Endodermal cell (in vitro differentiated cells): ENCODE measurements at regions not wholly inside any gene's neighbourhood (a gene's known extent, or its start where the extent isn't known, plus 50 kb on each side); places are given as distances from the start of the nearest gene placed in this dataset.
"Not testable (repeated sequence)": the region's sequence is repeated elsewhere in the genome, so short reads cannot be mapped to it uniquely, and the experiment has no call there.

Experiments
- DNase-seq: peaks from one replicate; pipeline ENCODE4 v3.0.0-alpha.2; 2017
- H3K27ac ChIP-seq: 2 replicates; pipeline ENCODE4 v1.5.1; 2013; ENCODE audit warnings: mild to moderate bottlenecking, low read depth, low read length, moderate library complexity
- H3K27me3 ChIP-seq: 2 replicates; pipeline ENCODE4 v1.6.1; 2013; ENCODE audit warnings: mild to moderate bottlenecking, low read length, moderate library complexity; ENCODE audit not compliant: insufficient read depth, control insufficient read depth, poor library complexity, severe bottlenecking
- H3K36me3 ChIP-seq: 2 replicates; pipeline ENCODE4 v1.7.0; 2013; ENCODE audit warnings: mild to moderate bottlenecking, low read length, moderate library complexity; ENCODE audit not compliant: control insufficient read depth, insufficient read depth
- H3K4me1 ChIP-seq: one replicate; pipeline ENCODE4 v1.7.0; 2013; ENCODE audit warnings: low read length; ENCODE audit not compliant: control insufficient read depth, insufficient read depth
- H3K4me3 ChIP-seq: 2 replicates; pipeline ENCODE4 v1.5.1; 2013; ENCODE audit warnings: mild to moderate bottlenecking, low read length, moderate library complexity
- H3K9ac ChIP-seq: 2 replicates; pipeline ENCODE4 v1.6.1; 2013; ENCODE audit warnings: mild to moderate bottlenecking, low read length, moderate library complexity; ENCODE audit not compliant: poor library complexity, severe bottlenecking; ENCODE audit errors: extremely low read depth
- H3K9me3 ChIP-seq: 2 replicates; pipeline ENCODE4 v1.6.1; 2013; ENCODE audit warnings: mild to moderate bottlenecking, low read length, moderate library complexity; ENCODE audit not compliant: control insufficient read depth
- H3K27ac Mint-ChIP-seq: 2 replicates; pipeline ENCODE4 v1.8.0; 2020; ENCODE audit warnings: mixed read lengths
- H3K27me3 Mint-ChIP-seq: 2 replicates; pipeline ENCODE4 v1.8.0; 2021; ENCODE audit warnings: mild to moderate bottlenecking, mixed read lengths; ENCODE audit not compliant: insufficient read depth
- H3K36me3 Mint-ChIP-seq: 2 replicates; pipeline ENCODE4 v1.8.0; 2020; ENCODE audit warnings: low read depth, mixed read lengths
- H3K4me1 Mint-ChIP-seq: 2 replicates; pipeline ENCODE4 v1.8.0; 2020; ENCODE audit warnings: mixed read lengths
- H3K4me3 Mint-ChIP-seq: 2 replicates; pipeline ENCODE4 v1.8.0; 2020; ENCODE audit warnings: mild to moderate bottlenecking, moderate library complexity, mixed read lengths
- H3K9me3 Mint-ChIP-seq: 2 replicates; pipeline ENCODE4 v1.8.0; 2020; ENCODE audit warnings: mild to moderate bottlenecking, mixed read lengths
- CTCF ChIP-seq: fragments of 200-600 bp; sonication (generic); conservative IDR thresholded peaks from 2 replicates; pipeline ENCODE4 v1.5.0; 2021; ENCODE audit warnings: antibody characterized with exemption, mild to moderate bottlenecking
- WGBS, 2 experiments: methylation state at CpG; one replicate each; pipeline versions ENCODE4 v1.1.5 to v1.1.7; 2013; ENCODE audit warnings: missing lambda C conversion rate in 2 of 2, mixed read lengths in 1 of 2; ENCODE audit not compliant: insufficient coverage in 1 of 2, insufficient read length in 1 of 2; 5-methylcytosine and 5-hydroxymethylcytosine counted together

GRCh38 chr2:65901756-65902155 is 469.4 kb upstream of the SPRED2 start:
- no peaks in the 10 kb centered on the region for H3K27me3 ChIP-seq
- no peak for DNase-seq
- no peak overlapping the region for H3K27ac ChIP-seq
- H3K9me3 ChIP-seq, result no peaks in the 10 kb centered on the region
- no peaks in the 10 kb centered on the region for H3K36me3 Mint-ChIP-seq
- H3K9ac ChIP-seq, result no peak overlapping the region
- H3K36me3 ChIP-seq, result no peaks in the 10 kb centered on the region
- no peak overlapping the region for H3K4me3 Mint-ChIP-seq
- H3K4me1 ChIP-seq, result no peaks in the 10 kb centered on the region
- H3K4me1 Mint-ChIP-seq, result no peaks in the 10 kb centered on the region
- no peak overlapping the region for H3K27ac Mint-ChIP-seq
- H3K4me3 ChIP-seq, result no peak overlapping the region
- no peak for TF ChIP-seq CTCF
- 100% methylated on average over 1 of the region's 1 CpG for WGBS, 2 experiments
- H3K27me3 Mint-ChIP-seq, result peaks cover 11% of the 10 kb centered on the region
- H3K9me3 Mint-ChIP-seq, result no peaks in the 10 kb centered on the region

- Histone ChIP-seq H3K27me3 (no peaks in the 10 kb centered on the region), H3K4me3 (no peak overlapping the region), H3K9ac (no peak overlapping the region), H3K27ac (no peak overlapping the region), H3K36me3 (no peaks in the 10 kb centered on the region), H3K9me3 (no peaks in the 10 kb centered on the region), H3K4me1 (no peaks in the 10 kb centered on the region)
- no peak for TF ChIP-seq CTCF
- H3K4me3 Mint-ChIP-seq, result no peak overlapping the region
- 89 to 94% methylated on average over 4 of the region's 4 CpGs for WGBS, 2 experiments
- H3K9me3 Mint-ChIP-seq, result peaks cover 32% of the 10 kb centered on the region
- no peaks in the 10 kb centered on the region for H3K36me3 Mint-ChIP-seq
- no peak for DNase-seq
- H3K27me3 Mint-ChIP-seq, result peaks cover 16% of the 10 kb centered on the region
- no peak overlapping the region for H3K27ac Mint-ChIP-seq
- H3K4me1 Mint-ChIP-seq, result no peaks in the 10 kb centered on the region
Observed at GRCh38 chr2:65896446-65896845, 464.0 kb upstream of the SPRED2 start.

DNA sequence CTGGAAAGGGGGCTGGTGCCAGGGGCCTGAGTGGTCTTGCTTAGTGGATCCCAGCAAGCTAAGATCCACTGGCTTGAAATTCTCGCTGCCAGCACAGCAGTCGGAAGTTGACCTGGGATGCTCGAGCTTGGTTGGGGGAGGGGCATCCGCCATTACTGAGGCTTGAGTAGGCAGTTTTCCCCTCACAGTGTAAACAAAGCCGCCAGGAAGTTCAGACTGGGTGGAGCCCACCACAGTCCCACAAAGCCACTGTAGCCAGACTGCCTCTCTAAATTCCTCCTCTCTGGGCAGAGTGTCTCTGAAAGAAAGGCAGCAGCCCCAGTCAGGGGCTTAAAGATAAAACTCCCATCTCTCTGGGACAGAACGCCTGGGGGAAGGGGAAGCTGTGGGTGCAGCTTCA is 457.7 kb upstream of the SPRED2 start:
- not testable (repeated sequence) for DNase-seq, H3K27ac Mint-ChIP-seq, H3K36me3 ChIP-seq, H3K4me1 ChIP-seq, H3K4me1 Mint-ChIP-seq, H3K36me3 Mint-ChIP-seq, H3K4me3 Mint-ChIP-seq, H3K27me3 ChIP-seq, H3K4me3 ChIP-seq, H3K27ac ChIP-seq, H3K9ac ChIP-seq
- H3K9me3 Mint-ChIP-seq, result peaks cover 38% of the 10 kb centered on the region
- H3K9me3 ChIP-seq, result peaks cover 13% of the 10 kb centered on the region
- H3K27me3 Mint-ChIP-seq, result peaks cover 12% of the 10 kb centered on the region
- WGBS, 2 experiments, result 84 to 89% methylated on average over 5 to 6 of the region's 6 CpGs

GRCh38 chr2:65885266-65885665 is 452.9 kb upstream of the SPRED2 start:
- Mint-ChIP-seq H3K27ac (no peak overlapping the region), H3K9me3 (no peaks in the 10 kb centered on the region), H3K36me3 (no peaks in the 10 kb centered on the region), H3K4me3 (no peak overlapping the region), H3K4me1 (peaks cover 5% of the 10 kb centered on the region), H3K27me3 (peaks cover 2% of the 10 kb centered on the region)
- no peak for TF ChIP-seq CTCF
- H3K27me3 ChIP-seq, result no peaks in the 10 kb centered on the region
- H3K4me1 ChIP-seq, result peaks cover 4% of the 10 kb centered on the region
- no peak overlapping the region for H3K27ac ChIP-seq
- no peaks in the 10 kb centered on the region for H3K36me3 ChIP-seq
- H3K4me3 ChIP-seq, result no peak overlapping the region
- WGBS, 2 experiments, result 67 to 81% methylated on average over 1 of the region's 1 CpG
- H3K9ac ChIP-seq, result no peak overlapping the region
- H3K9me3 ChIP-seq, result peaks cover 13% of the 10 kb centered on the region
- DNase-seq, result no peak
